GM23338 (cell line): ENCODE measurements at regions not wholly inside any gene's neighbourhood (a gene's known extent, or its start where the extent isn't known, plus 50 kb on each side); places are given as distances from the start of the nearest gene placed in this dataset.

Source experiments
- EZH2 ChIP-seq: fragments of 200-600 bp; sonication (generic); IDR thresholded peaks from one replicate; pipeline ENCODE4 v1.8.0; 2017; ENCODE audit warnings: antibody characterized with exemption, mild to moderate bottlenecking, low read depth; ENCODE audit not compliant: unreplicated experiment
- EZH2phosphoT487 ChIP-seq: fragments of 200-600 bp; sonication (generic); IDR thresholded peaks from one replicate; pipeline ENCODE4 v1.8.1; 2018; ENCODE audit warnings: antibody characterized with exemption; ENCODE audit not compliant: unreplicated experiment
- REST ChIP-seq: IDR thresholded peaks from one replicate; pipeline ENCODE4 v1.6.1; 2018; ENCODE audit warnings: antibody characterized with exemption; ENCODE audit not compliant: unreplicated experiment

GRCh38 chr4:42819863-42820514, 72.5 kb upstream of the GRXCR1 start:
- TF ChIP-seq REST (no peak), EZH2 (no peak), EZH2phosphoT487 (no peak)
